NCI-H1417 (cell line): ENCODE measurements at regions not wholly inside any gene's neighbourhood (a gene's known extent, or its start where the extent isn't known, plus 50 kb on each side); places are given as distances from the start of the nearest gene placed in this dataset.
A peak's percentile ranks its signal among the peaks of the same experiment; 100 is the strongest.

Experiments used
- DNase-seq, 3 experiments: peaks; one replicate each; lab custom pipeline; 2025; lab: John Stamatoyannopoulos, UW

DNA sequence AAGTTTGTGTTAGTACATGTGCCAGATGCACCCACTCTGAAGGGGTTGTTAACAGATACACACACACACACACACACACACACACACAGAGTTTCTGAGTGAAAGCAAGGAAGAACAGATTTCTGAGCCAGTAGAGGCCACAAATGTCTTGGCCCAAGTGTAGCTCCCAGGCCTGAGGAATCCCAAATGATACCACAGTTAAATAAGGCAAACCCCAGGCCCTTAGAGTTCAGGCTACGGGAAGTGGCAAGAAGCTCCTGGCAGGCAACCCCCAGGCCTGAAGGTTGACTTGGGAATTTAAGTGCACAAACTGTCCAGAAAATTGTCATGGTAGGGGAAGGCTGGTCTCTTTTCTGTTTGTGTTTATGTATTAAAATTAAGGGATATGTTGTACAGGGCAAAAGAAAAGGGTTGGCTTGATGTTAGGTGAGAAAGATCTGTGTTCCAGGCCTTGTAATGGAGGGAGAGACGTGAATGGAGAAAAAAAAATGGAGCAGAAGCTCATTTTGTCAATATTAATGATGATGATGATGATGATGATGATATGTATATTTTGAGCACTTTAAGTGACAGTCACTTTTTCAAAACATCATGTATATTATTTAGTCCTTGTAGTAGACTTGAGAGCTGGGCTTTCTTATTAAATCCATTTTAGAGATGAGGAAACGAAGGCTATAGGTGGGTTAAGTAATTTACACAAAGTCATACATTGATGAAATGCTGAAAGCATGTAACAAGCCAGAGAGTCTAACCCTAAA, 317.0 kb upstream of the JAG1 start:
- no peak for DNase-seq

DNA sequence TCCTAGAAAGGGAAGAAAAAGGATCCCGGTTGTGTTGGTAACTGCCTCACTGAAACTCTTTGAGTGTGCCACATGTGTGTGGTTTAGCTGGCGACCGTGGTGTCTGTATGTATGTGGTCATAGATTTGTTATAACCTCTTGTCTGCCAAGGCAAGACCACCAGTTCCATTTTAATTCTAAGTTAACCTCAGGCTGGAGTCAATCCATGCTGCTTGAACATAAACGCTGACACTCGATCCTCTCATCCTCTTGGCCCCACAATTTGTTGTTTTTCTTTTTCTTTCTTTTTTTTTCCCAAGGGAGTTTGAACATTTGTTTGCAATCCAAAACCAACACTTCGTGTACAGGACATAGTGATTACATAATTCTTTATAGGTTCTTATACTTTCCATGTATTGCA, 318.9 kb upstream of the JAG1 start:
- no peak for DNase-seq

DNA sequence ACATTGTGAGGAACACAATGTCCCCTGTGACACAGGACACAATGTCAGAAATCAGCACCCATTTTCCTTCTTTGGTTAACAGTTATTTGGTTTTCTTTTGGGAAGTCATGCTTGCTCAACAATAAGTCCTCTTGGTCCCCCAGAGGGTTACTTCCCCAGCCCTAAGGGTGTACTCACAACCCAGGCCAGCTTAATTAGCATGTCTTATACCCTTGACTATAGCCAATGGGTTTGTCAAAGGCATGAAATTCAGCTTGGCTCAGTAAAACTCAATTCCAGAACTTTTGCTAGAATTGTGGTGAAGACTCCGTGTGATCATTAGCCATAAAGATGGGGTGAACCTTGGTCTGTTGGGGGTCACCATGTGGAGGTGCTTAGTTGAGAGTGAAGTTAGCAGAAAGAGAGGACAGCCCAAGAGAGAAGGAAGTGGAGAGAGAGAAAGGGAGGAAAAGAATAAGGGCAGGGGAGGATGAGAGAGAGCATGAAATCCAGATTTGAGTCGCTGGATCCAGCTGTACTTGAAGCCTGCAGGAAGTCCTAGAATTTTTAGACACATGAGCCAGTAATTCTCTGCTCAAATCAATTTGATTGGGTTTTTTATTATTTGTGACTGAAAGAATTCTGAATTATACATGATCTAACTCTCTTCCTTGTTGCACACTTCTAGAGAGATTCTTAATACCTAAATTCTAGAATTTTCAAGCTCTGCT, 321.3 kb upstream of the JAG1 start:
- DNase-seq = no peak

DNA sequence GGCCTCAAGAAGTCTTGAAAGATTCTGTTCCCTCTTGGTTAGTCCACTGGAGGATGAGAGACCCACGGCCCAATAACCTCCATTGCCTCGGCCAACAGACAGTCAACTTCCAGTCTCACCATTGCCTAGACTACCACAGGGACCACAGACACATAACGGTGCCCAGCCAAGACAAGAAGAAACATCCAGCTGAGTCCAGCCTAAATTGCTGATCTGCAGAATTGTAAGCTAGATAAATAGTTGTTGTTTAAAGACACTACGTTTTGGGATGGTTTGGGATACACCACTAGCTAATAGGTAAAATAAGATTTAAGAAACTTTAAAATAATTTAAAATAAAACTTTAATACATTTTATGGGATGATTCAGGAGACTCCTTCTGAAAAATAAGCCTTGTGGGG, 324.7 kb upstream of the JAG1 start:
- DNase-seq = no peak

DNA sequence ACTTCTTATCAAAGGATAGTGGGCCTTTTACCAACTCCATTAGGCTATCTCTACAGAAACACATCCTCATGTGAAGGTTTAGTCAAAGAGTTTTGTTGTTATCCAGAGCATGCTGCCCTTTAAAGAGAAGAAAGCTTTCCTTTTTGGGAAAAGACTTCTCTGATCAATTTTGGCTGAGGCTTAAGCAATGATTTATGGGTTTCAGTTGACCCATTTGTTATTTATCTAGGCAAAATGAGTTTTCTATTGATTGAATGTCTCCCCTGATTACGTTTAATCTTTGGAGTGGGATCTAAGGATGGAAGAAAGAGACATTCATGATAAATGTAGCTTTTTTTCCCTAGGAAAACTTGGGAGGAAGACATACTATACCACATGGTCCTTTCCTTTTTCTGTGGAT, 326.6 kb upstream of the JAG1 start:
- DNase-seq = no peak

DNA sequence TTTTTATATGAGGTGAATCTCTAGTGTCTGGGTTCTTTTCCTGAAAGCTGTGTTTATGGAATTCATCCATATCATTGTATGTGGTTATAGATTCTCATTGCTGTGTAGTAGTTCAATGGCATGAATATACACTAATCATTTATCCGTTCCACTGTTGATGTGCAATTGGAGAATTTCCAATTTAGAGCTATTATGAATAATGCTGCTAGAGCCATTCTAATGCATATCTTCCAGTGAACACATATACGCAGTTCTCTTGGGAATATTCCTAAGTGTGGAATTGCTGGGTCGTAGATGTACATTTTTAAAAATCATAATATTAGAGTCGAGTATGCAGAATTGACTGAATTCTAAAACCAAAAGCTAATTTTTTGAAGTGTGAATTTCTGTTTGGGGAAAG, 327.5 kb upstream of the JAG1 start:
- DNase-seq = no peak

DNA sequence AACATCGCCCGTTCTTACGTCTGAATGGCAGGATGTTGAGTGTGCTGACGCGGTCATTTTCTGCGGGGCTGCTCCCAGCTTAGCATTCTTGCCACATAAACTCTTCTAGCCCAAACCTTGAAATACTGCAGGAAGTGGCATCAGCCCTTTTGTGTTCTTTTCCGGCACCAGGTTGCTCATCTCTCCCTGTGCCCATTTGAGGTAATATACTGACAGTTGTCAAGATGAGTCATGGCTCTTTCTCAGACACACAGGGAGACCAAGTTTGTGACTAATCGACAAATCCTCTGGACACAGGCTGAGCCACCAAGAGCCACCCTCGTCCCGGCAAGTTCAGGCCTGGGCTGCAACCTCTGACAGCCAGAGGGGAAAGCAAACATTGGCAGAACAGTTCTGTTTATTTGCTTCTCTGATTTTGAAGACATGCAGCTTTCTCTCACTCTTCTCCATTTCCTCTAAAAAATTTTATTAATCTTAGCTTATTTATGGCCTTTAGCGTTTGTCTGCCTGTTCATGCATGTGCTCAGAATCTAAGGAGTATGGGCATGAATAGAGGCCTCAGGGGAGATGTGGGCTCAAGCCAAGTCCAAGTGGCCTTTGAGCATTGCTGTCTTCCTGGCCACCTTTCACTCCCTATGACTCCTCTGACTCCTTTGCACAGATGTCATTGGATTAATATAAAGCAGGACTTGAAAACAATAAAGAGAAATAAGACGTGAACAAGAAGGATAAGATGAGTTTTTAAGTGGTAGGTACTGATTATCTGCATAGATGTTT, 328.2 kb upstream of the JAG1 start:
- DNase-seq = no peak

DNA sequence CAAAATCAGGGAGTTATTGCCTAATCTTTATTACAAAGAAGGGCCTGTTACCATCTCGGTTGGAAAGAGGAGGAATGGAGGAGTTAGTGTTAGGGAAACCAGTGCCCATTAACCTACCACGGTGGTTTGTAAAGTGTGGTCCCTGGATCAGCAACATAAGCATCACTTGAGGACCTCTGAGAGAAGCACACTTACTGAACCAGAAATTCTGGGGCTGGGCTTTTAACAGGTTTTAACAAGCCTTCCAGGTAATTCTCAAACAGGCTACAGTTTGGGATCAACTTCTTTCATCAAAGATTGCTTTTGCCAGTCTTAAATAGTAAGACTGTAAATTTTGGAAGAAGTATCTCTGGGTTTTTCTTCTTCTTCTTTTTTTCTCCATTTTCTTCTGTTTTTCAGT, 329.5 kb upstream of the JAG1 start:
- DNase-seq = peak in 1 of 3 experiments; percentile 50

DNA sequence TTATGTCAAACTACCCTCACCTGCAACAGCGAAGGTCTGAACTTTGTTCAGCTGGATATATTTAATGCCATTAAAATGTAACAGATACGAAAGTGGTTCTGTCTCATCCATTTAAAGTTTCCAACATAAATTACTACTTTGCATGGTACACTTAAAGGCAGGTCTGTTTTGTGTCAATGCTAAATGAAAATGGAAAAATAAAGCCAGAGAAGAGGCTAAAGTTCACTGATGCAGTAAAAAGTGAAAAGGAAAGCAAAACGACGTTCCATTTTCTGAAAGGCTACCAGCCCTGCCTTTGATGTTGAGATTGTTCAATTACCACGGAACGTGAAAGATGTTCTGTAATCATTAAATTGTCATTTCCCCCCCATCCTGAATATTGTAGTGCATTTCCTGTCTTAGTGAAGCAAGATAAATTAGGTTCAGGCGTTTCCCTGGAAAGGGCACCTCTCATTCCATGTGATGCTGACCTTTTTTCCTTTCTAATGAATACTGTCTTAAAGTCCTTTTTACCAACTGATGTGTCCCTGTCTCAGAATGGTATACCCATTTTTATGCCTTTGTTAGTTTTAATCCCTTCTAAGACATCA, 334.7 kb upstream of the JAG1 start:
- no peak for DNase-seq

DNA sequence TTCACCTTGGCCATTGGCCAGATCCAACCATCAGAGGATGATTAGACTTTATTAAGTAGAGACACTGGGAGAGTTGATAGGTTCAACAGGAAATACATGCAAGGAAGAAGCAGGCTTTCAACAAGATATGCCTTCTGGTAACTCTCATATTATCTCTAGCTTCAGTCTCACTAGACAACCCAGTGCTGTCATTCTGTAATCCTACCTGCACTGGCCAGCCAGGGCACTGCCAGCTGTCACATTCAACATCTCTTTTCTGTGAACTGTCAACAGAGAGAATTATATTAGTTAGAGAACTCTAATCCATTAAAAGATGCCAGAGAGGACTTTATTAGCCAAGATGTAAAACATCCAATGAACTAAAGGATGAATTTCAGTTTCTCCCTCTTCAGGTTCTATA, 337.9 kb upstream of the JAG1 start:
- no peak for DNase-seq

DNA sequence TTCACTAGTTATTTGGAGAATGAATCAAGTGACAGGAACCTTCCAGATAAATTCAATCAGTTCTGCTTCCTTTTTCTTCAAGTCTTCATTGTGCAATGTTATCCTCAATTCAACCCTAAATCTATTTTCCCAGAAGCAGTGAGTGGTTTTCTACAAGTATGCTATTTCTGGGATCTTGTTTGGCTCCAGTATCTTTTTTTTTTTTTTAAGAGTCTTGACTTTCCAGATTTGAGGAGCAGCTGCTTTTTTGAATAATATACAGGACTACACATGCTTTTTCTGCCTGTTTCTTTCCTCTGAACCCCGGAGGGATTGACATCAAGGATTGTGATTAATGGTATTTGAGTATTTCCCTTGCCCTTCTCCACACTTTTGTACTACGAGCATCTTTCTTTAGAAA, 339.2 kb upstream of the JAG1 start:
- DNase-seq = no peak

DNA sequence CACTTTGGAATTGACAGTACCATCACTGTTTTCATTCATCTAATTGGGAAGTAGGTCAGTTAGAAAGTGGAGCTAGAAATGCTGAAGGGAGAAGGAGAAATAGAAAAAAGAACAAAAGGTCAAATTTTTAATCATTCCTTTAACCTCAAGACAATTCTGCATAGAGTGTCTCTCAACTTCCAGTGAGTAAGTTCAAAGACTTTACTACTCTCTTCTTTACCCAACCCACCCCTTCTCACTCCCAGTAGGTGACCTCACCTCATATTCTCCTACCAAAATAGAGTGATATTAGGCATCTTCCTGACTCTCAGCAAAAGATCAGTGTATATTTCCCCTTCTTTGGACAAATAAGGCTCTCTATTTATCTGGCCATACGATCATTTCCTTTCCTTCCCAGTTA, 340.0 kb upstream of the JAG1 start:
- DNase-seq = no peak

DNA sequence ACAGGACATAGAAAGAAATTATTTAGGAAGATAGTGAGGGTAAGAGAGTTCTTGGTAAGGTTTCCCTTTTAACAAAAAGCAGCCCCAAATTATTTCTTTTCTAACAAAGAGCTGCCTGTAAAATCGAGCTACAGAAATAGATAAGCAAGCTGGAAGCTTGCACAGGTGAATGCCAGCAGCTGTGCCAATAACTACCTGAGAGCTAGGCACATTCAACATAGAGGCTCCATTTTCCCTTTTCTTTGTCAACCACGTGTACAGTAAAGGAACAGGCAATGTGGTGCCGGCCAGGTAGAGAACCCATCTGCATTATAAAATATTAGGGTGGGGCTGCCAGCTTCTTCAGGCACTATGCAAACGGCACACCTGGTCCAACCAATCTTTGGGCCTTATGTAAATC, 341.6 kb upstream of the JAG1 start:
- DNase-seq = peak in 1 of 3 experiments; percentile 12

DNA sequence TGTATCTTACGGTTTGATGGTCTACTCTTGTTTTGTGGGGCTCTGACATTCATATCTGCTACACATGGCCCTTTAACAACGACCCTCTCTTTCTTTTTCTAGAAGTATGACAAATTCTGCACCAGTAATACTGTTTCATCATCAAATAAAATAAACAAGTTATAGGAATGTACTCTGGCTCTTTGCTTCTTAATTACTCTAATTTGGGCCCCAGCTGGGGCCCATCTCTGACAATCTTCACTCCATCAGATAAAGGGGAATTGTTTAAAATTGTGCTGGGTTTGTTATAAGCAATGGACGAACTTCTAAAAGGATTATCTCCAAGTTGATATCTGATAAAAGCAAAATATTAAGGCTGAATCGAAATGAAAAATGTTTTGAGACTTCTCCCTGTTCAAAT, 343.6 kb upstream of the JAG1 start:
- DNase-seq = no peak

DNA sequence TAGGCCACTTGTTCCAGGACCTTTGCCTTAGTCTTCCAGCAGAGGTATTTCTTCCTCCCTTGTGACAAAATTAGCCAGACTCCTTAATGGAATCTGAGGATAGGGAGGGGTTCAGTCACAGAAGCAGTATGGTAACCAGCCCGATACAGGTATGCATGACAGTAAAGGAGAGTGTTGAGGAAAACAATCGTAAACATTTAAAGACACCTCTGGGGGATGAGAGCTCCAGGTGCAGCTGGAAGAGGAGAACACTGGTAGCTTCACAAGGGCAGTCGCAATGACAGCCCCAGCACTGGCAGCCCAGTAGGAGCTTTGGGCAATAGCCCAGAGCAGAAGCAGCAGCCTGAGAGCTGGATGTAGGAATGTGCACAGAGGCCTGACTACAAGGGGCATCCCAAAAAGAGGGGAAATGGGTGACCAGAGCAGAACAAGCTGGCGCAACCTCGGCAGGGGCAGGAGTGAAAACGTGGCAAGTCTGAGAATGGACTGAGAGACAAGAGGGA, 344.9 kb upstream of the JAG1 start:
- no peak for DNase-seq

DNA sequence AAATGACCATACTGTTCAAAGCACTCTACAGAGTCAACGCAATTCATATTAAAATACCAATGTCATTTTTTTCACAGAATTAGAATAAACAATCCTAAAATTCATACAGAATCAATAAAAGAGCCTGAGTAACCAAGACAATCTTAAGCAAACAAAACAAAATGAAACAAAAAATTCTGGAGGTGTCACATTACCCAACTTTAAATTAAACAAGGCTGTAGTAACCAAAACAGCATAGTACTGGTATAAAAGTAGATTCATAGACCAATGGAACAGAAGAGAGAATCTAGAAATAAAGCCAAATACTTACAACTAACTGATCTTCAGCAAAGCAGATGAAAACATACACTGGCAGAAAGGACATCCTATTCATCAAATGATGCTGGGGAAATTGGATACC, 346.9 kb upstream of the JAG1 start:
- DNase-seq = no peak

DNA sequence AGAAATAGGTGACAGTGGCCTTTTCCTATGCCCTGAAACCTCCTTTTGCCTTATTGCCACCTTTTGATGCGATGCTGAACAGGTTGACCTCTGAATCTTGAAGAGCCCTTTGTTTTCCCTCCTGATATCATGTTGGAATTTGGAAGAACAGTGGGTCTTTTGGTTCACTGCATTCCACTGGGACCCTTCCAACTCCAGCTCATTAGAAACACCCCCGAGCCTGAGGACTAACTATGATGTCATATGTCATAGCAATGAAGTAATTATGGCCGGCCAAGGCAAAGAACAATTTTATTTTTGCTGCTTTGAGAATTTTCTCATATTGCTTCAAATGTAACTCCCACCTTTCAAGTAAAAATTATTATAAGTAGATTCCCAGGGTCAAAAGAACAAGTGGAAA, 353.4 kb upstream of the JAG1 start:
- DNase-seq = no peak

DNA sequence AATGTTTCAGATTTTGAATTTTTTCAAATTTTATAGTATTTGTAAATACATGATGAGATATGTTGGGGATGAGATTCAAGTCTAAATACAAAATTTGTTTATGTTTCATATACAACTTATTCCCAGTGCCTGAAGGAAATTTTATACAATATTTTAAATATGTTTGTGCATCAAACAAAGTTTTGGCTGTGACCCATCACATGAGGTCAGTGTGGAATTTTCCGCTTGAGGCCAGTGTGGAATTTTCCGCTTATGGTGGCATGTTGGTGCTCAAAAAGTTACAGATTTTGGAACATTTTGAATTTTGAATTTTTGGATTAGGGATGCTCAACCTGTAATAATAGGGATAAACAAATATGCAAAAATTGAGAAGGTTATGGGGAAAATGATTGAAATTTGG, 356.6 kb upstream of the JAG1 start:
- DNase-seq = no peak

DNA sequence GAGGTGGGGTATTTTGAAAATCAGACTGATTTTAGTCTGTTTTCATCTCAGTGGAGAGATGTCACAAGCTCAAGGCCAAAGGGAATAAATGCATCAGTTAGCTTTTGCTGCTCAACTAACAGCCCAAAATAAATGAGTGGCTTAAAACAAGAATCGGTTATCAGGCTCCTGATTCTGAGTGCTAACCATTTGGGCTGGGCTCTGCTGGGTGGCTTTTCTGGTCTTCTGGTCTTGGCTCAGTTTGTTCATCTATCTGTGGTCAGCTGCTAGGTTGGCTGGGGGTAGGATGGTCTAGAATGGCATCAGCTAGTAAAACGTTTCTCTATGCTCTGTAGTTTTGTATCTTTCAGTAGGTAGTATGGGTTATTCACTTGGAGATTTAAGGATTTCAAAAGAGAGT, 357.5 kb upstream of the JAG1 start:
- DNase-seq = no peak

DNA sequence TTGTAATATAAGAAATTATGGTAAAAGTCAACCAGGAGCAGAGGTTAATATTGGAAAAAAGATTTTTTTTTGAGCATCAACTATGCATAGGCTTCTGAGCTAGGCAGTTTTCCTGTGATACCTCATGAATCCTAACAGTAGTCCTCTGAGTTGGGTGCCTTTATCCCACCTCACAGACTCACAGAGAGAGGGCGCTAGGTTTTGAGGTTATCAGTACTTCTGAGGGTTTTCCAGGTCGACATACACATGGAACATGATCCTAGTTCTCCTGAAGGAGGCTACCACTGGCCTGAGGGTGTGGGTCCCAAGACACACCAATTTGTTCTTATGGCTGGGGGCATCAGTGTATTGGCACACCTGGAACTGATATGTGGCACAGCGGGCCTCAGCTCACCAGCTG, 358.8 kb upstream of the JAG1 start:
- DNase-seq = no peak

DNA sequence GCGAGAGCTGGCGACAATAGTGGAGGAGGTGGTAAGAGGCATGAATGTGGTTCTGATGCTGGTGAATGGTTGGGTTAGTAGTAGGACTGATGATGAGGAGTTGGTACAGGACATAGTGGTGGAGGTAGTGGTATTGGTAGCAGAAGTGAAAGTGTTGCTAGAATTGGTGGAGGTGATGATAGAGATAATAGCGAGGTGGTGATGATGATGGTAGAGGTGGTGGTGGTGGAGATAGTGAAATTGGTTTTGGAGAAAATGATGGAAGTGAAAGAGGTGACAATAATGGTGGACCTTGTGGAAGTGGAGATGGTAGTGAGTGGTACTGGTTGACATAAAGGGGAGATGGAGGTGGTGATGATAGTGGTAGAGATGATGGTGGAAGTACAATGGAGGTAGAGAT, 360.2 kb upstream of the JAG1 start:
- DNase-seq = no peak

DNA sequence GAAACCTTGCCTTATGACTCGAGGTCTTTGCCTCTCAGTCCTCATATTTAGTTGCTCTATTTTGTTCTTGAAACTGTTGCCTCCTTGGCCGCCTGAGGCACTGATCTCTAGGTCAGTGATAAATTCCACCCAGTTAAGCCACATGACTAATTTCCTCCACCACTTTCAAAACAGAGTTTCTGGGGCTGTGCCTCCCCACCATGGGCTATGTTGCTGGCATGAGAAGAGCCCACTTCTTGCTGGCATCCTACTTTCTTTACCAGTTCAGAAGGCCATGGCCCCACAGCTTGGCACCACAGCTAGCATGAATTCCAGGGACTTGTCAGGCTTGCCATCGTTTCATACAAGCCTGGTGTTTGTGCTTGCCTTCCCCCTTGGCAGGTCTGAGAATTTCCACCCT, 361.4 kb upstream of the JAG1 start:
- DNase-seq = no peak

DNA sequence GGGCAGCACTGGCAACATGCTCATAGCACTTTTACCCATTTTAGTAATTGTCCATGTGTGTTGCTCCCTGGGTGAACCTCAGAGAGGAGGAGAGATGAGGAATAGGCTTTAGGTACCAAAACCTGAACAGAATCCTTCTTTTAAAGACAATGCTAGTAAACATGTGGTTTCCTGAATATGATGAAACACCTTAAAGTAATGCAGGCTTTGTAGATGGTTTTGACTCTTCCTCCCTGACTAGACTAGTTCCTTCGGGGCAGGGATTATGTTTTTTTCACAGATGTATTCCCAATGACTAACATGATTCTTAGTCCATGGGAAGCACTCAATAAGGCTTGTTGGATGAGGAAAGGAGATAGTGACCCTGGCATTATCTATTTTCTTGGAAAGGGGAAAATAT, 367.6 kb upstream of the JAG1 start:
- no peak for DNase-seq
